ENCODE measurements at regions not wholly inside any gene's neighbourhood (a gene's known extent, or its start where the extent isn't known, plus 50 kb on each side); places are given as distances from the start of the nearest gene placed in this dataset.
"Not testable (repeated sequence)": the region's sequence is repeated elsewhere in the genome, so short reads cannot be mapped to it uniquely, and the experiment has no call there.

GRCh38 chr1:177705839-177706238, 264.0 kb downstream of the SEC16B start:
- Histone ChIP-seq H3K36me3 (ENCODE audit: insufficient read depth) (no peaks in the 10 kb centered on the region), H3K27ac (ENCODE audit: low read depth) (no peak overlapping the region), H3K4me1 (ENCODE audit: insufficient read depth) (no peaks in the 10 kb centered on the region), H3K4me3 (ENCODE audit: low read depth, low read length) (no peak overlapping the region)
- DNase-seq (ENCODE audit: extremely low spot score), result no peak
- 54% methylated on average over 5 of the region's 5 CpGs for WGBS

- H3K27ac ChIP-seq (ENCODE audit: low read depth), result no peak overlapping the region
- H3K36me3 ChIP-seq (ENCODE audit: insufficient read depth), result no peaks in the 10 kb centered on the region
- no peaks in the 10 kb centered on the region for H3K4me1 ChIP-seq (ENCODE audit: insufficient read depth)
- 68% methylated on average over 3 of the region's 3 CpGs for WGBS
- no peak for DNase-seq (ENCODE audit: extremely low spot score)
- H3K4me3 ChIP-seq (ENCODE audit: low read depth, low read length), result no peak overlapping the region
Measured at GRCh38 chr1:177703888-177704446, 265.9 kb downstream of the SEC16B start.

GRCh38 chr1:177701654-177702353, 268.1 kb downstream of the SEC16B start:
- WGBS, result 77% methylated on average over 3 of the region's 3 CpGs
- no peak for DNase-seq (ENCODE audit: extremely low spot score)

GRCh38 chr1:177700856-177701255, 269.0 kb downstream of the SEC16B start:
- DNase-seq (ENCODE audit: extremely low spot score), result no peak
- WGBS, result 74% methylated on average over 5 of the region's 5 CpGs
- no peak overlapping the region for H3K27ac ChIP-seq (ENCODE audit: low read depth)

More at GRCh38 chr1:177701654-177702353, 268.1 kb downstream of the SEC16B start:
- Histone ChIP-seq H3K36me3 (ENCODE audit: insufficient read depth) (no peaks in the 10 kb centered on the region), H3K4me3 (ENCODE audit: low read depth, low read length) (no peak overlapping the region), H3K4me1 (ENCODE audit: insufficient read depth) (no peaks in the 10 kb centered on the region), H3K27ac (ENCODE audit: low read depth) (no peak overlapping the region)

GRCh38 chr1:177690996-177691395, 278.9 kb downstream of the SEC16B start:
- no peak overlapping the region for H3K27ac ChIP-seq (ENCODE audit: low read depth)
- no peaks in the 10 kb centered on the region for H3K4me1 ChIP-seq (ENCODE audit: insufficient read depth)
- H3K36me3 ChIP-seq (ENCODE audit: insufficient read depth), result no peaks in the 10 kb centered on the region
- no peak for DNase-seq (ENCODE audit: extremely low spot score)
- no peak overlapping the region for H3K4me3 ChIP-seq (ENCODE audit: low read depth, low read length)

More at GRCh38 chr1:177700856-177701255, 269.0 kb downstream of the SEC16B start:
- Histone ChIP-seq H3K4me3 (ENCODE audit: low read depth, low read length) (no peak overlapping the region), H3K4me1 (ENCODE audit: insufficient read depth) (no peaks in the 10 kb centered on the region), H3K36me3 (ENCODE audit: insufficient read depth) (no peaks in the 10 kb centered on the region)

GRCh38 chr1:177687544-177687943, 282.3 kb downstream of the SEC16B start:
- Histone ChIP-seq H3K27ac (ENCODE audit: low read depth) (no peak overlapping the region), H3K4me3 (ENCODE audit: low read depth, low read length) (no peak overlapping the region), H3K4me1 (ENCODE audit: insufficient read depth) (no peaks in the 10 kb centered on the region), H3K36me3 (ENCODE audit: insufficient read depth) (no peaks in the 10 kb centered on the region)
- DNase-seq (ENCODE audit: extremely low spot score), result no peak
- 25% methylated on average over 3 of the region's 3 CpGs for WGBS

GRCh38 chr1:177686933-177687332, 282.9 kb downstream of the SEC16B start:
- Histone ChIP-seq H3K4me1 (ENCODE audit: insufficient read depth) (no peaks in the 10 kb centered on the region), H3K36me3 (ENCODE audit: insufficient read depth) (no peaks in the 10 kb centered on the region), H3K4me3 (ENCODE audit: low read depth, low read length) (no peak overlapping the region), H3K27ac (ENCODE audit: low read depth) (no peak overlapping the region)
- 18% methylated on average over 1 of the region's 1 CpG for WGBS
- no peak for DNase-seq (ENCODE audit: extremely low spot score)

- WGBS, result 71% methylated on average over 1 of the region's 1 CpG
- Histone ChIP-seq H3K4me3 (ENCODE audit: low read depth, low read length) (no peak overlapping the region), H3K4me1 (ENCODE audit: insufficient read depth) (no peaks in the 10 kb centered on the region), H3K36me3 (ENCODE audit: insufficient read depth) (no peaks in the 10 kb centered on the region), H3K27ac (ENCODE audit: low read depth) (no peak overlapping the region)
- no peak for DNase-seq (ENCODE audit: extremely low spot score)
Measured at GRCh38 chr1:177669161-177669560, 300.7 kb downstream of the SEC16B start.

- Histone ChIP-seq H3K27ac (ENCODE audit: low read depth) (no peak overlapping the region), H3K4me3 (ENCODE audit: low read depth, low read length) (no peak overlapping the region), H3K36me3 (ENCODE audit: insufficient read depth) (no peaks in the 10 kb centered on the region), H3K4me1 (ENCODE audit: insufficient read depth) (no peaks in the 10 kb centered on the region)
- DNase-seq (ENCODE audit: extremely low spot score), result no peak
- 76% methylated on average over 2 of the region's 2 CpGs for WGBS
Measured at GRCh38 chr1:177665935-177666334, 303.9 kb downstream of the SEC16B start.

GRCh38 chr1:177664742-177665141, 305.1 kb downstream of the SEC16B start:
- H3K27ac ChIP-seq (ENCODE audit: low read depth); H3K4me3 ChIP-seq (ENCODE audit: low read depth, low read length); DNase-seq (ENCODE audit: extremely low spot score); H3K36me3 ChIP-seq (ENCODE audit: insufficient read depth); H3K4me1 ChIP-seq (ENCODE audit: insufficient read depth): not testable (repeated sequence)
- WGBS, result 75% methylated on average over 4 of the region's 4 CpGs

GRCh38 chr1:177660188-177660587, 309.7 kb downstream of the SEC16B start:
- 91% methylated on average over 5 of the region's 5 CpGs for WGBS
- Histone ChIP-seq H3K27ac (ENCODE audit: low read depth) (no peak overlapping the region), H3K4me1 (ENCODE audit: insufficient read depth) (no peaks in the 10 kb centered on the region), H3K36me3 (ENCODE audit: insufficient read depth) (no peaks in the 10 kb centered on the region), H3K4me3 (ENCODE audit: low read depth, low read length) (no peak overlapping the region)
- no peak for DNase-seq (ENCODE audit: extremely low spot score)

- no peak for DNase-seq (ENCODE audit: extremely low spot score)
- no peak overlapping the region for H3K4me3 ChIP-seq (ENCODE audit: low read depth, low read length)
- H3K4me1 ChIP-seq (ENCODE audit: insufficient read depth), result no peaks in the 10 kb centered on the region
- no peak overlapping the region for H3K27ac ChIP-seq (ENCODE audit: low read depth)
- 73% methylated on average over 4 of the region's 4 CpGs for WGBS
- H3K36me3 ChIP-seq (ENCODE audit: insufficient read depth), result no peaks in the 10 kb centered on the region
Measured at GRCh38 chr1:177659281-177659680, 310.6 kb downstream of the SEC16B start.

- Histone ChIP-seq H3K36me3 (ENCODE audit: insufficient read depth) (no peaks in the 10 kb centered on the region), H3K4me1 (ENCODE audit: insufficient read depth) (no peaks in the 10 kb centered on the region), H3K4me3 (ENCODE audit: low read depth, low read length) (no peak overlapping the region), H3K27ac (ENCODE audit: low read depth) (no peak overlapping the region)
- 88% methylated on average over 3 of the region's 3 CpGs for WGBS
- DNase-seq (ENCODE audit: extremely low spot score), result no peak
Measured at GRCh38 chr1:177656598-177656997, 313.3 kb downstream of the SEC16B start.

GRCh38 chr1:177650947-177651346, 318.9 kb downstream of the SEC16B start:
- 51% methylated on average over 3 of the region's 3 CpGs for WGBS
- no peak overlapping the region for H3K4me3 ChIP-seq (ENCODE audit: low read depth, low read length)
- no peaks in the 10 kb centered on the region for H3K36me3 ChIP-seq (ENCODE audit: insufficient read depth)
- DNase-seq (ENCODE audit: extremely low spot score), result peak; percentile 17
- no peak overlapping the region for H3K27ac ChIP-seq (ENCODE audit: low read depth)
- H3K4me1 ChIP-seq (ENCODE audit: insufficient read depth), result no peaks in the 10 kb centered on the region

All from urinary bladder (tissue), 3 donors.